H9 (cell line): ENCODE measurements at regions not wholly inside any gene's neighbourhood (a gene's known extent, or its start where the extent isn't known, plus 50 kb on each side); places are given as distances from the start of the nearest gene placed in this dataset.
A peak's percentile ranks its signal among the peaks of the same experiment; 100 is the strongest.

Source experiments
- DNase-seq: peaks from one replicate; pipeline ENCODE4 v3.0.0-alpha.2; 2017
- H2AFZ ChIP-seq: one replicate; pipeline ENCODE4 v1.6.1; 2013; ENCODE audit warnings: mild to moderate bottlenecking, low read length, control low read depth, moderate library complexity
- H2AK5ac ChIP-seq: 2 replicates; pipeline ENCODE4 v1.6.1; 2013; ENCODE audit warnings: low read length, control low read depth, mixed read lengths; ENCODE audit not compliant: insufficient read length
- H2BK120ac ChIP-seq: one replicate; pipeline ENCODE4 v1.6.1; 2013; ENCODE audit warnings: low read depth, mild to moderate bottlenecking, low read length, control low read depth, inconsistent platforms; ENCODE audit not compliant: poor library complexity, severe bottlenecking
- H2BK12ac ChIP-seq: 2 replicates; pipeline ENCODE4 v1.6.1; 2013; ENCODE audit warnings: low read length, control low read depth, mixed read lengths, low read depth; ENCODE audit not compliant: insufficient read length
- H2BK15ac ChIP-seq: 2 replicates; pipeline ENCODE4 v1.6.1; 2013; ENCODE audit warnings: low read depth, low read length, control low read depth
- H2BK20ac ChIP-seq: one replicate; pipeline ENCODE4 v1.6.1; 2013; ENCODE audit warnings: low read depth, mild to moderate bottlenecking, low read length, control low read depth, inconsistent platforms; ENCODE audit not compliant: poor library complexity, severe bottlenecking
- H2BK5ac ChIP-seq: 2 replicates; pipeline ENCODE4 v1.6.1; 2013; ENCODE audit warnings: low read length, control low read depth, mixed read lengths; ENCODE audit not compliant: insufficient read length
- H3K14ac ChIP-seq: 2 replicates; pipeline ENCODE4 v1.6.1; 2013; ENCODE audit warnings: low read length, control low read depth; ENCODE audit not compliant: insufficient read depth
- H3K18ac ChIP-seq: 2 replicates; pipeline ENCODE4 v1.6.1; 2013; ENCODE audit warnings: low read depth, mild to moderate bottlenecking, mixed read lengths, low read length, control low read depth; ENCODE audit not compliant: insufficient read length
- H3K23ac ChIP-seq: 2 replicates; pipeline ENCODE4 v1.6.1; 2013; ENCODE audit warnings: low read length, control low read depth, mixed read lengths, low read depth; ENCODE audit not compliant: insufficient read length
- H3K23me2 ChIP-seq: 2 replicates; pipeline ENCODE4 v1.6.1; 2013; ENCODE audit warnings: low read depth, mild to moderate bottlenecking, mixed read lengths, low read length, control low read depth; ENCODE audit not compliant: insufficient read length, poor library complexity, severe bottlenecking
- H3K27ac ChIP-seq: 2 replicates; pipeline ENCODE4 v1.5.1; 2013; ENCODE audit warnings: low read length, control low read depth, mixed read lengths, low read depth; ENCODE audit not compliant: insufficient read length
- H3K27me3 ChIP-seq: 2 replicates; pipeline ENCODE4 v1.6.1; 2013; ENCODE audit warnings: low read length, control low read depth, inconsistent platforms; ENCODE audit not compliant: insufficient read depth
- H3K4ac ChIP-seq: 2 replicates; pipeline ENCODE4 v1.6.1; 2013; ENCODE audit warnings: low read depth, mild to moderate bottlenecking, control low read depth, inconsistent platforms, low read length, moderate library complexity
- H3K4me1 ChIP-seq: 2 replicates; pipeline ENCODE4 v1.6.1; 2013; ENCODE audit warnings: low read length, control low read depth, inconsistent platforms; ENCODE audit not compliant: insufficient read depth
- H3K4me2 ChIP-seq: 2 replicates; pipeline ENCODE4 v1.6.1; 2013; ENCODE audit warnings: low read length, control low read depth, mixed read lengths; ENCODE audit not compliant: insufficient read length, insufficient read depth
- H3K56ac ChIP-seq: 2 replicates; pipeline ENCODE4 v1.6.1; 2013; ENCODE audit warnings: low read depth, mild to moderate bottlenecking, mixed read lengths, low read length, control low read depth; ENCODE audit not compliant: insufficient read length
- H3K79me1 ChIP-seq: 2 replicates; pipeline ENCODE4 v1.6.1; 2013; ENCODE audit warnings: low read depth, mild to moderate bottlenecking, moderate library complexity, low read length, control low read depth, inconsistent platforms; ENCODE audit not compliant: insufficient read depth, poor library complexity, severe bottlenecking
- H3K79me2 ChIP-seq: 2 replicates; pipeline ENCODE4 v1.6.1; 2013; ENCODE audit warnings: low read length, control low read depth, inconsistent platforms; ENCODE audit not compliant: insufficient read depth
- H3K9ac ChIP-seq: 2 replicates; pipeline ENCODE4 v1.6.1; 2013; ENCODE audit warnings: low read length, control low read depth, mixed read lengths; ENCODE audit not compliant: insufficient read length; ENCODE audit errors: extremely low read depth
- H3K9me3 ChIP-seq: one replicate; pipeline ENCODE4 v1.6.1; 2013; ENCODE audit warnings: low read depth, low read length, inconsistent platforms; ENCODE audit not compliant: control insufficient read depth
- H3T11ph ChIP-seq: one replicate; pipeline ENCODE4 v1.6.1; 2013; ENCODE audit warnings: mild to moderate bottlenecking, low read length, control low read depth, inconsistent platforms
- H4K20me1 ChIP-seq: one replicate; pipeline ENCODE4 v1.6.1; 2013; ENCODE audit not compliant: control insufficient read depth, insufficient read length, insufficient read depth
- H4K5ac ChIP-seq: 2 replicates; pipeline ENCODE4 v1.6.1; 2013; ENCODE audit warnings: low read depth, mild to moderate bottlenecking, mixed read lengths, low read length, control low read depth; ENCODE audit not compliant: insufficient read length
- H4K8ac ChIP-seq: replicated peaks from 2 replicates; pipeline ENCODE4 v1.6.1; 2013; ENCODE audit warnings: low read length, control low read depth, mixed read lengths, low read depth; ENCODE audit not compliant: insufficient read length
- H4K91ac ChIP-seq: 2 replicates; pipeline ENCODE4 v1.6.1; 2013; ENCODE audit warnings: low read depth, mild to moderate bottlenecking, moderate library complexity, mixed read lengths, low read length, control low read depth; ENCODE audit not compliant: insufficient read length
- H3K27ac Mint-ChIP-seq, 3 experiments: 2 replicates in 2 of 3; 3 replicates in 1 of 3; pipeline ENCODE4 v1.8.0; 2020 to 2021; ENCODE audit warnings: mixed read lengths in 3 of 3, mild to moderate bottlenecking in 1 of 3, moderate library complexity in 1 of 3
- H3K27me3 Mint-ChIP-seq: 2 replicates; pipeline ENCODE4 v1.8.0; 2021; ENCODE audit warnings: low read depth, mild to moderate bottlenecking, moderate library complexity, mixed read lengths
- H3K36me3 Mint-ChIP-seq, 3 experiments: 2 replicates in 2 of 3; 3 replicates in 1 of 3; pipeline ENCODE4 v1.8.0; 2020 to 2021; ENCODE audit warnings: low read depth in 3 of 3, mixed read lengths in 3 of 3; ENCODE audit not compliant: insufficient read depth in 1 of 3
- H3K4me1 Mint-ChIP-seq, 2 experiments: 2 replicates each; pipeline ENCODE4 v1.8.0; 2020; ENCODE audit warnings: mixed read lengths in 2 of 2
- H3K4me3 Mint-ChIP-seq, 2 experiments: 2 replicates in 1 of 2; 3 replicates in 1 of 2; pipeline ENCODE4 v1.8.0; 2020 to 2021; ENCODE audit warnings: mild to moderate bottlenecking in 2 of 2, mixed read lengths in 2 of 2, moderate library complexity in 1 of 2
- H3K9me3 Mint-ChIP-seq, 2 experiments: 2 replicates in 1 of 2; 3 replicates in 1 of 2; pipeline ENCODE4 v1.8.0; 2020; ENCODE audit warnings: mild to moderate bottlenecking in 2 of 2, mixed read lengths in 2 of 2, moderate library complexity in 1 of 2
- TF ChIP-seq, protein P1 (sequence below): fragments of 200-600 bp; sonication (generic); conservative IDR thresholded peaks from 3 replicates; pipeline ENCODE4 v1.8.0; 2021; ENCODE audit warnings: antibody characterized with exemption, mild to moderate bottlenecking

DNA sequence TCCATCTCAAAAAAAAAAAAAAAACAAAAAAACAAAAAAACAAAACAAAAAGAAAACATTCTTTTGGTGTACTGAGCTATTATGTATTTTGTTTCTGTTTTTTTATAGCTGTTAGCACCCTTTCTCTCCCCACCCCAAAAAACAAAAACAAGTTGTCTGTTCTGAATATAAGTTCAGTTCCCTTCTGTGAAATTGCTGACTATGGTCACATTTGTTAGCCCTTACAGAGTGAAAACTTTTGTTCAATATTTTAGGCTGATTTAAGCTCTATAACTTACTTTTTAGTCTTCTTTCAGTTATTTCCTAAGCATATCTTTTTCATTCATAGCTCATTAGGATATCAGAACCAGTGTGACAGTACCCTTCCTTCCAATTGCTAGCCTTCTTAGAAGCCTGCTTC lies 1056.6 kb upstream of the NCAM2 start:
- Histone ChIP-seq H3T11ph (no peak overlapping the region), H2BK15ac (no peak overlapping the region), H3K4me1 (no peaks in the 10 kb centered on the region), H4K91ac (no peak overlapping the region), H3K56ac (no peak overlapping the region), H3K23me2 (no peaks in the 10 kb centered on the region), H4K5ac (no peak overlapping the region), H4K8ac (no peak overlapping the region), H4K20me1 (no peaks in the 10 kb centered on the region), H3K4me2 (no peak overlapping the region), H3K27me3 (no peaks in the 10 kb centered on the region), H3K9me3 (no peaks in the 10 kb centered on the region), H3K14ac (no peak overlapping the region), H3K9ac (no peak overlapping the region), H2AFZ (no peak overlapping the region), H2BK5ac (no peak overlapping the region), H3K79me2 (no peaks in the 10 kb centered on the region), H2BK120ac (no peak overlapping the region), H3K4ac (no peak overlapping the region), H2BK12ac (no peak overlapping the region), H3K23ac (no peak overlapping the region), H3K79me1 (no peaks in the 10 kb centered on the region), H3K27ac (no peak overlapping the region), H2AK5ac (no peak overlapping the region), H2BK20ac (no peak overlapping the region), H3K18ac (no peak overlapping the region)
- peaks cover 4 to 6% of the 10 kb centered on the region in 2 experiments; a peak in 3 of 5 replicates for H3K9me3 Mint-ChIP-seq
- TF ChIP-seq, protein P1, sequence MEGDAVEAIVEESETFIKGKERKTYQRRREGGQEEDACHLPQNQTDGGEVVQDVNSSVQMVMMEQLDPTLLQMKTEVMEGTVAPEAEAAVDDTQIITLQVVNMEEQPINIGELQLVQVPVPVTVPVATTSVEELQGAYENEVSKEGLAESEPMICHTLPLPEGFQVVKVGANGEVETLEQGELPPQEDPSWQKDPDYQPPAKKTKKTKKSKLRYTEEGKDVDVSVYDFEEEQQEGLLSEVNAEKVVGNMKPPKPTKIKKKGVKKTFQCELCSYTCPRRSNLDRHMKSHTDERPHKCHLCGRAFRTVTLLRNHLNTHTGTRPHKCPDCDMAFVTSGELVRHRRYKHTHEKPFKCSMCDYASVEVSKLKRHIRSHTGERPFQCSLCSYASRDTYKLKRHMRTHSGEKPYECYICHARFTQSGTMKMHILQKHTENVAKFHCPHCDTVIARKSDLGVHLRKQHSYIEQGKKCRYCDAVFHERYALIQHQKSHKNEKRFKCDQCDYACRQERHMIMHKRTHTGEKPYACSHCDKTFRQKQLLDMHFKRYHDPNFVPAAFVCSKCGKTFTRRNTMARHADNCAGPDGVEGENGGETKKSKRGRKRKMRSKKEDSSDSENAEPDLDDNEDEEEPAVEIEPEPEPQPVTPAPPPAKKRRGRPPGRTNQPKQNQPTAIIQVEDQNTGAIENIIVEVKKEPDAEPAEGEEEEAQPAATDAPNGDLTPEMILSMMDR, result no peak
- DNase-seq, result no peak
- H3K4me3 Mint-ChIP-seq, result no peak overlapping the region
- peaks cover 0 to 8% (median 1%) of the 10 kb centered on the region in 3 experiments; a peak in 3 of 7 replicates for H3K36me3 Mint-ChIP-seq
- peak overlapping the region in 1 of 3 experiments; percentile 77; a peak in 1 of 7 replicates for H3K27ac Mint-ChIP-seq
- no peaks in the 10 kb centered on the region for H3K27me3 Mint-ChIP-seq
- no peaks in the 10 kb centered on the region for H3K4me1 Mint-ChIP-seq
